ENCODE measurements at regions not wholly inside any gene's neighbourhood (a gene's known extent, or its start where the extent isn't known, plus 50 kb on each side); places are given as distances from the start of the nearest gene placed in this dataset.

- TF ChIP-seq KAT2A (conservative IDR thresholded peaks at IDR 0.05; ENCODE audit: control insufficient read depth, low read depth, low read length) (no peak), ZBED1 (IDR thresholded peaks at IDR 0.05; ENCODE audit: borderline replicate concordance) (no peak), CUX1 (IDR thresholded peaks at IDR 0.05; ENCODE audit: insufficient replicate concordance, low read depth, low read length) (no peak), ATF3 (IDR thresholded peaks at IDR 0.05; ENCODE audit: borderline replicate concordance, extremely low read depth, low read depth, low read length) (no peak), EZH2 (IDR thresholded peaks at IDR 0.05; ENCODE audit: borderline replicate concordance, control insufficient read depth, low read depth, low read length) (no peak), RCOR1 (conservative IDR thresholded peaks at IDR 0.05; ENCODE audit: low read depth, low read length) (no peak), GABPA (IDR thresholded peaks at IDR 0.05; ENCODE audit: low read depth) (no peak), TCF12 (IDR thresholded peaks at IDR 0.05; ENCODE audit: low read depth, low read length) (no peak)
Observed at GRCh38 chr11:110015695-110016094, 77.5 kb upstream of the ZC3H12C start (continued).
